Stimulated activated CD8-positive, alpha-beta memory T cell treated with anti-CD3 and anti-CD28 coated beads, Interleukin-7, amount 100 ng/mL, for 24 hours (primary cell): ENCODE measurements at regions not wholly inside any gene's neighbourhood (a gene's known extent, or its start where the extent isn't known, plus 50 kb on each side); places are given as distances from the start of the nearest gene placed in this dataset.

Experiments
- DNase-seq: peaks from one replicate; pipeline ENCODE4 v3.0.0-alpha.2; 2020; ENCODE audit warnings: low read depth

- no peak for DNase-seq
These were observed 892.5 kb upstream of the TMEM132C start for GRCh38 chr12:127374447-127374846.

DNA sequence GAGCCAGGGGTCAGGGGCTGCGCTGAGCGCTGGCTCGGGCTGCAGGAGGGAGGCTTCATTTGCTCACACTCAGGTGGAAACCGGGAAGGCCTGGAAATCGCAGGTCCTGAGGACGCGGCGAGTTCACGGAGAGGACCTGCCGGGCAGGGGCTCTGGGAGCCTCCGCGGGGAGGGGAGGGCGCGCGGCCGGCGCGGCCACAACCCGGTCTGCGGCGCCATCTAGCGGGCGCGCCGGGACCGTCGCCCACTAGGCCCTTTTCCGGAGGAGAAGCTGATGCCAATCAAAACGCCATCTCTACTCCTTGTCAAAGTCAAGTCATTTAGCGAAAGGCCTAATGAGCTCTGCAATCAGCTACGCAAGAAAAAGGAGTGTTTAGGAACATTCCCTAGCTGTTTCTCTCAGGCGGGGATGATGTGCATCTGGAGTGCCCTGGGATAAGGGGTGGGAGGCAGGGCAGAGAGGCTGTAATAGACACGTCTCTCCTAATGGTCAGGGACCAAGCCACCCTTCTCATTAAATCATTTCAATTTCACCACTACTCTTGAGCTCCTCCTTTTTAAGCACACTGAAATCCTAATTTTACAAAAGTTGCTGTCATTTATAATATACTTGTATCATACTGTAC lies 885.8 kb upstream of the TMEM132C start:
- DNase-seq = no peak

- DNase-seq = no peak
These were observed 885.3 kb upstream of the TMEM132C start for GRCh38 chr12:127381681-127382080.

DNA sequence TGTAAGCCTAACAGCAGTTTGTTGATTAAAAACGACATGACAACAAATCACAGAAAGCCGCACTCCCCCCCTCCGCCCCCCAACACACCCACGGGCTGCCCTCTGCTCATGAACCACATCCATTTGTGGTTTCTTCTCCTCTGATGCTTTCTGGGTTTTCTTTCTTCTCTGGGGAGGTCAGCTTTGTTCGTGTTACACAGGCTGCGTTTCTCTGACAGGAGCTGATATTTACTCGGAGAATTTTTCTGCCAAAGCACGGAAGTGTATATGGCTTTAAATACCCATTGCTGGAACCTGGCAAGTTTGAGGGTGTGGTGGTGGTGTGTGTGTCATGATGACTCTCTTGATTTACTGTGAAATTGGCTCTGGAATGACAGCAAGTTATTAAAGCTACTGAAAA lies 883.7 kb upstream of the TMEM132C start:
- DNase-seq = no peak

DNA sequence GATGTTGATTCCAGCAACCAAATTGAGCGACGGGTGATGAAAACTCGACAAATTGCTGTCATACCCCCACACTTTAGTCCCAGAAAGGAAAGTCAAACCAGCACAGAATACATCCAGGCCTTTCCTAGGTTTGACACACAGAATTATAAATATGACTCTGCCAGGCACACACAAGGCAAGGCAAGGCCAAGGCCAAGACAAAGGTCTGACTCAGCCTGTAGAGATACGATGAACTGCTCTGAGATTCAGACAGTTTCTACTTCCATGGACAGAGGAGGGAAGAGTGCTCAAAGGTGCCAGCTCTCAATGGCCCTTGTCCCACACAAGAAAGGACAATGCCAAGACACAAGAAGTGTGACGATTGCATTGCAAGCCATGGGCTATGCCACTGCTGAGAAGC lies 880.2 kb upstream of the TMEM132C start:
- no peak for DNase-seq

DNA sequence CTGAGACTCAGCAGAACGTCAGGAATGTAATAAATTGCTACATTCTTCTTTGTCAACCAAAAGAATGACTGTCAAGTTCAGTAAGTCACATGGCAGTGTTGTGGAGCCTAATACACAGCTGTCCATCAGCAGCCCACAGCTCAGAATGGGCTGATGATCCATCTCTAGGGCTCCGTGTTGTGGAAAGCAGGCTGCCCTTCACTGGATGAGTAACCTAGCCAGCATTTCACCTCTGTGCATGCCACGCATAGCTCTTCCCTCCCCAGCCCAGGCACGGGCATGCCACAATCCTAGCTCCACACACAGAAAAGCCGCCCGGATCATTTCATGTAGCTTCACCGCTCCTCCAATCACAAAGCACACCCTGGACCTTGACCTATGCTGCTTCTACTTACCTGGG lies 878.0 kb upstream of the TMEM132C start:
- no peak for DNase-seq

- DNase-seq = no peak
These were observed 877.0 kb upstream of the TMEM132C start for GRCh38 chr12:127389923-127390322.

- DNase-seq = no peak
These were observed 873.5 kb upstream of the TMEM132C start for GRCh38 chr12:127393465-127393864.

DNA sequence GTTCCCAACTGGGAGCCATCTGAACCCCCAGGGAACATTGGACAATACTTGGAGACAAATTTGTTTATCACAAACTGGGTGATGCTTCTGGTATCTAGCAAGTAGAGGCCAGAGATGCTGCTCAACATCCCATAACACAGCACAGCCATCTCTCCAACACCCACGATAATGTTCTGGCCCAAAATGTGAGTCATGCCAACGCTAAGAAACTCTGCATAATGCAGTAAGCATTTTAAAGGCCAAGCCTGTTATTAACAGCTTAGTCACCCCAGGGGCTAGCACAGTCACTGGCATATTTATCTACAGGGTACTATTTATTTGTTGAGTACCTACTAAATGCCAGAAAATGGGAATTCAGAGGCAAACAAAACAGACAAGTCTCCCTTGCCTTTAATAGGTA lies 873.1 kb upstream of the TMEM132C start:
- no peak for DNase-seq

DNA sequence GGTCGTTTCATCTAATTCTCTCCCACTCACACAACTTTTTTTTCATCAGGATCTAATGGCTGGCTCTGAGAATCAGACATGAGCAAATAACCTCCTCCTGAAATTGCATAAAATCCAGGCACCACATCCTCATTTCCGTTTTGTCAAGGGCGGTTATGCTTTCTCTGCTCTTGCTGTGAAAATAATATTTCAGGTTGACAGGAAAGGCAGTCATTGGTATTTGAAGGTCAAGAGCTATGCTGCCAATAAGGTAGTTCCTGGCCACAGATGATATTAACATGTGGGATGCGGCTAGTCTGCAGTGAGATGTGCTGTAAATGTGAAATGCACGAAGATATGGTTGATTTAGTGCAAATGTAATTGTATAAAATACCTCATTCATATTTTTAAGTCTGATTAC lies 870.2 kb upstream of the TMEM132C start:
- DNase-seq = no peak

DNA sequence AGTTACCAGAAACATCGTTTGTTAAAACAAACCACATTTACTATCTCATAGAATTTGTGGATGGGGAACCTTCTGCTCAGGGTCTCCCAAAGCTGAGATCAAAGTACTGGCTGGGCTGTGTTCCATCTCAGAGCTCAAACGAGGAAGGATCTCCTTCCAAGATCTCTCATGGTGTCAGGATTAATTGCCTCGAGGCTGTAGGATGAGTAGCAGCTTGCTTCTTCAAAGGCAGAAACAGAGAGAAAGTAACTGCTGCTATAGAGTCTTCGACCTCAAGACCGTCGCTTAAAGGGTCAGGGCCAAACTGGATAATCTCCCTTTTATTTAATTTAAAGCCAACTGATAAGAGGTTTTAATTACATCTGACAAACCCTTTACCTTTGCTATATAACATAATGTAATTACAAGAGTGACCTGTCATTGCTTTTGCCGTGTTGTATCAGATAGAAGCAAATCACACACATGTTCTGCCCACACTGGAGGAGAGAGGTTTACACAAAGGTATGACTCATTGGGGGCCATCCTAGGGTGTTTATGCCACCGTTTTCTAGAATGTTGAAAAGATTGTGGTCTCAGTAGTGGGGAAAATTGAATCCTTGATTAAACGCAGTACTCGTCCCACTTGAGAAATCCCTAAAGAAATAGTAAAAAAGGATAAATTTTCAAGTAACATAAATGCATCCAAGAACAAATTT lies 868.8 kb upstream of the TMEM132C start:
- no peak for DNase-seq

DNA sequence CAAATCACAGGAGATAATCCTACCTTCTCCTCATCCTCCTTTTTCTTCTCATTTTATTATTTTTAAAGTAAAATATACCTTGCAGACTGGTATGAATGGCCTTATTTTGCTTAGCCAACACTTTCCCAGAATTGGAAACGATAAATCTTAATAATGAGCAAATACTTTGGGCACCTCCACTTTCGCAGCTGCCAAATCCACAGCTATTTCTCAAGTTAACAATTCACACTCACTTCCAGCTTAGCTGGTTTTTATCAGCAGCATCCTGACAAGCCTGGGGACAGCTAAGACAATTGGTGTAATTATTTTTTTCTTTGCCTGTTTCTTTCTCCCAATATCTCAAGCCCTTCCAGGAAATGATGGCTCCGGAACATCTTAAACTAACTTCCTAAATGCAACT lies 867.5 kb upstream of the TMEM132C start:
- no peak for DNase-seq

- DNase-seq = no peak
These were observed 866.7 kb upstream of the TMEM132C start for GRCh38 chr12:127400221-127400620.

GRCh38 chr12:127401005-127401404 lies 866.0 kb upstream of the TMEM132C start:
- no peak for DNase-seq

- DNase-seq = no peak
These were observed 865.4 kb upstream of the TMEM132C start for GRCh38 chr12:127401536-127401935.

GRCh38 chr12:127411166-127411915 lies 855.6 kb upstream of the TMEM132C start:
- no peak for DNase-seq

DNA sequence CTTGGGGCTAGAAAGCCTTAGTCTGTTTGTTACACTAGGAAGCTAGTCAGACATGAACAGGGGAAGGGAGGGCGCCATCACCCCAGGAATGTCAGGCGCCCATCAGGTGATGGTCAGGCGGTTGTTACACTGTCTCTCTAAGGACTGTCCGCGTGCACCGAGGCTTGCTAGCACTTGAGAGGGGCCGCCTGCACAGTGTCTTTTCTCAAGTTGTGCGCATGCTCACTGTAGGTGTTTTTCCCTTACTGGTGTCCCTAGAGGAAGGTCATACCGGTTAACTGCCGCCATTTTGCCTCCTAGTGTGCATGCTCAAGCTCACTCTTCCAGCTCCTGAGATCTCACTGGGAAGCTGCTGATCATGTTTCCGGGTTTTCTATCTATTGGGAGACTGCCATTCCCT lies 855.0 kb upstream of the TMEM132C start:
- no peak for DNase-seq

DNA sequence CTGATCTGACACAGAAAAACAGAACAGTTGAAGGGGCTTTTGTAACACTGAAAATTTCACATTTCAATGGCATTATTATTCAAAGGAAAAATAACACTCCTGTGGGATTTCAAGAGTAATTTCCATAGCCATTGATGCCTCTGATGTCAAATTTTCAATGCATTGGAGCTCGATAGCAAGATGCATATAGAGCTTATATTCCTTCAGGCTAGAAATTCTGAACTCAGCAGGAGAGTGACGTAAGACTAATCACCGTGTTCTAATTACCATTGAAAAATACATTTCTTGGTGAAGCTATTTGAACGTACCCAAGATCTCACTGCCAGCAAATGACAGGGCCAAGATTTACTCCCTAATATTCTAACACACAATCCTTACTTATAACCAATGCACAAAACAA lies 854.1 kb upstream of the TMEM132C start:
- DNase-seq = no peak

GRCh38 chr12:127414186-127414585 lies 852.8 kb upstream of the TMEM132C start:
- no peak for DNase-seq

DNA sequence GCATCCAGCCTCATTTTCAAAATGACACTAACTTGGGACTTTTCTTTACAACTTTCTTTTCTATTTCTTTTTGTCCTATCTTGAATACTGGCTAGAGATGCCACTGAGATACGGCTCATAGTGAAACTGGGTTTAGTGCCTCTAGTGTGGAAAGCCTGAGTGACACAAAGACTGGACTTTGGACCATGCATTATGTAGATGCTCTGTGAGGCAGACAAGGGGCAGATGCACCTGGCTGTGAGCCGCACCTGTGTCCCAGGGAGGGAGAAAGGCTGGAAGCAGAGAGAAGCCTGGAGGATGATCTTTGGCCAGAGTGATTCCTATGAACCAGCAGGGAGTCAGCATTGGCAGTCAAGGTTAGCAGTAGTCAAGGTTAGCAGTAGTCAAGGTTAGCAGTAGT lies 852.3 kb upstream of the TMEM132C start:
- DNase-seq = no peak

- DNase-seq = no peak
These were observed 850.2 kb upstream of the TMEM132C start for GRCh38 chr12:127416796-127417195.

DNA sequence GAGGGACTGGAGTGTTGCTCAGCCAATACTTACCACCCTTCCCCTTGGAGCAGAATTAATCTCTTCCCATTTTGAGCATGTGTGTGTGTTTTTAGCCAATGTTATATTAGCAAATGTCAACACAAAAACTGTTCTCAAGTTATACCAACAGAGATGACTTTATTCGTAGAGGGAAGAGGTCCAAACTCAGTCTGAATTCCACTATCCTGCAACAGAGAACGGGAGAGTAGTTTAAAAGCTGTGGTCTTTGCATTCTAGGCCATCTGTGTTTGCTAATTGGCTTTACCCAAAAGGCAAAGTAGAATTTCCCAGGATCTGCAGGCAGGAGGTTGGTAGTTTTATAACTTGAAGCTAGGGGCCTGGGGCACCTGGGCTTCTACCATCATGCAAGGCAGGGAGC lies 847.9 kb upstream of the TMEM132C start:
- DNase-seq = no peak

GRCh38 chr12:127421614-127422013 lies 845.4 kb upstream of the TMEM132C start:
- DNase-seq = no peak
